NCI-H524 (cell line): ENCODE measurements at regions not wholly inside any gene's neighbourhood (a gene's known extent, or its start where the extent isn't known, plus 50 kb on each side); places are given as distances from the start of the nearest gene placed in this dataset.
A peak's percentile ranks its signal among the peaks of the same experiment; 100 is the strongest.

Experiments
- DNase-seq, 2 experiments: peaks; one replicate each; lab custom pipeline; 2025; lab: John Stamatoyannopoulos, UW

DNA sequence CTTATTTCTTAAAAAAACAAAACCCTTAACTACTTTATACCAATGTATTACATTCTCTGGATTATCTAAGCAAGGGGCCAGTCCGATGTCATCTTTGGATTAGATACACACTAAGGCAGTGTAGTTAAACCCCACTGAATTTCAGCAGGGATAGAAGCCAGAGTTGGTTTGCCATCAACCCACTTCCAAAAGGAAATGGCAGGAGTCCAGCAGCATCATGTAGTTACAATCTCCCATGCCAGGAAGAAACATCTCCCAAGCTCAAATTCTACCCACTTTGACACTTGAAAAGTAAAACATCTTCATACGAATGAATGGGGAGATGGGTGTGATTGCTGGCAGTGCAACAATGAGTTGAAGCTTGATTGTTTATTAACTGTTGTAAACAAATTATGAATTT, 203.5 kb upstream of the PLXNC1 start:
- no peak for DNase-seq

DNA sequence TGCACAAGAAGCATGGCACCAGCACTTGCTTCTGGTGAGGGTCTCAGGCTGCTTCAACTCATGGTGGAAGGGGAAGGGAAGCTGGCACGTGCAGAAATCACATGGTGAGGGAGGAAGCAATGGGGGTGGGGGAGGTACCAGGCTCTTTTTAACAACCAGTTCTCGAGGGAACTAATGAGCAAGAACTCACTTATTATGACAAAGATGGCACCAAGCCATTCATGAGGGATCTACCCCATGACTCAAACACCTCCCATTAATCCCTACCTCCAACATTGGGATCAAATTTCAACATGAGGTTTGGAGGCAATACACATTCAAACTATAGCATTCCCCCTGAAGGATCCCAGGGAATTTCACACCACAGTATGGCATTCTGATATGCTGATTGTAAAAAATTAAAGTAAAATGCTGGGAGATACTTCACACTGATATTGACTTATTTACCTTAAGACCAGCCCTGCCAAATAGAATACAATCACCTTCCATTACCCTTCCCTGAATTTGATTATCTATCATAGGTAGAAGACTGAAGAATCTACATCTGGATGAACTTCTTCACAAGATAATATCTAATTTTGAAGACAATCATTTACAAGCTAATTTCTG, 201.7 kb upstream of the PLXNC1 start:
- DNase-seq = peak in 1 of 2 experiments; percentile 3

DNA sequence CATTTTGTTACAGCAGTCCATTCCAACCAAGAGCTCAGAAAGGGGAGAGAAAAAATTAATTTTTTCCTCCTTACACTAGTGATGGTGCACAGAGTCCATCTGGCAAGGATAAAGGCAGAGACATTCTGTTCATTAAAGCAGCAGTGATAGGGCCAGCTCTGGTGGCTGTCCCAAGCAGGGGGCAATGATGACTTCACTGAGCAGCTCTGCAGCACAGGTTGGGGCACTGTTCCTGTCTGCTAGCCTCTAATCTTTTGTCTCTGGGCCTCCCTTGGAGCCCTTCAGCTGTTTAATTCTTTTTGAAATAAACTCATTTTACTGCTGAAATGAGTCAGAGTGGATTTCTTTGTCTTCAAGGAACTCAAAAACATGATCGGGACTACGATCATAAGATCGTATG, 200.9 kb upstream of the PLXNC1 start:
- no peak for DNase-seq

DNA sequence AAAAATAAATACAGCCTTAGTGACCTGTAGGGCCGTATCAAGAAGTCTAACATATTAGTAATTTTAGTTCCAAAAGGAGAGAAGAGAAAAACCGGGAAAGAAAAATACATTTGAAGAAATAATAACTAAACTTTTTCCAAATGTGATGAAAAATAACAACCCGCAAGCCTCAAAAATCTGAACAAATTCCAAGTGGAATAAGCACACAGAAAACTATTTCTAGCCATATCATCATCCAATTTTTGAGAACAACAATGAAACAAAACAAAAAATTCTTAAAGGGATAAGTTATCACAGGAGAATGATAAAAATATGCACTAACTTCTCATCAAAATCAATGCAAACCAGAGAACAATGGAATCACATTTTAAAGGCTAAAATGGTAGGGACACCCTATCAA, 198.1 kb upstream of the PLXNC1 start:
- DNase-seq = no peak

DNA sequence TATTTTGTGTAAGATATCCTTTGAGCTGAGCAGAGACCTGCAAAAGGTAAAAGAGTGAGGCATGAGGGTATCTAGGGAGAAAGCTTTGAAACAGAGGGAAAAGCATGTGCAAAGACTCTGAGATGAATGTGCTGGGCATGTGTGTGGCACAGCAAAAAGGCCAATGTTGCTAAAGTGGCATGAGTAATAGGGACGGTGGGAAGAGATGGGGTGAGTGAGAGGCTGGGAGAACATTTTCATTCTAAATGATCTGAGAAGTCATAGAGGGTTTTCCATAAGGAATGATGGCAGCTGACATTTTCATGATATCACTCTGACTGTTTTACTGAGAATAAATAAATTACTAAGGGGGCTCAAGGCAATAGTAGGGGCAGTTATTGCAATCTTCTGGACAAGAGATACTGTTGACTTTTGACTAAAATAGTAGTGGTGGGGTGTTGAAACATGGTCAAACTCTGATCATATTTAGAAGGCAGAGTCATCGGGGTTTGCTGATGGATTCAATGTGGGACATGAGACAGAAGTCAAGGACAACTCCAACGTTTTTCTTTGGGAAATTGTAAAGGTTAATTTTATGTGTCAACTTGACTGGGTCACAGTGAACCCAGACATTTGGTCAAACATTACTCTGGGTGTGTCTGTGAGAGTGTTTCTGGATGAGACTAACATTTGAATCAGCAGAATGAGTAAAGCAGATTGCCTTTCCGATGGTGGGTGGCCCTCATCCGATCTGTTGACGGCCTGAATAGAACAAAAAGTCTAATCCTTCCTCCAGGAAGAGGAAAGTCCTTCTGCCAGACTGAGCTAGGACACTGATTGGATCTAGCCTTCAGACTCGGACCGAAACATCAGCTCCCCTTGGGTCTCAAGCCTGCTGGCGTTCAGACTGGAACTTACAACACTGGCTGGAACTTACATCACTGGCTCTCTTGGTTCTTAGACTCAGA, 193.9 kb upstream of the PLXNC1 start:
- DNase-seq = no peak

DNA sequence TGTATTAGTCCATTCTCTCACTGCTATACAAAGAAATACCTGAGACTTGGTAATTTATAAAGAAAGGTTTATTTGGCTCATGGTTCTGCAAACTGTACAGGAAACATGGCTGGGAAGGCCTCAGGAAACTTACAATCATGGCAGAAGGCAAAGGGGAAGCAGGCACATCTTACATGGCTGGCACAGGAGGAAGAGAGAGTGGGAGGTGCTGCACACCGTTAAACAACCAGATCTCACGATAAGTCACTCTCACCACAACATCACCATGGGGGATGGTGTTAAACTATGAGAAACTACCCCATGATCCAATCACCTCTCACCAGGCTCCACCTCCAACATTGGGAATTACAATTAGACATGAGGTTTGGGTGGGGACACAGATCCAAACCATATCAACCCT, 191.8 kb upstream of the PLXNC1 start:
- no peak for DNase-seq

DNA sequence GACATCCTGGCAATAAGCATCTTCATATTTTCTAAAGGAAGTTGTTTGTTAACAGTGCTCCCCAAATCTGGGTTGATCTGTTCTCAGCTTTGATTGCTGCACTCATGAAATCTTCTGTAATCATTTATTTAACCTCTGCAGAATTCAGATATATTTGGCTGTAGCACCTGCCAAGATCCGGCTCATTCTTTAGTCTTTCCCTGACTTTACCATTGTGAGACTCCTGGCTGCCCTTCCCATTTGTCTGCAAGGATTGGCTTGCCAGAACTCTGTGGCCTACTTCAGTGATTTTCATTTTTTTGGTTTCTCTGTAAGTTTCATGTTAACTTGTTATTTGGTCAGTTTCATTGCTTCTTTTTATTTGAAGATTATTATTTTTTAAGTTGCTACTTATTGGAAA, 191.2 kb upstream of the PLXNC1 start:
- no peak for DNase-seq

DNA sequence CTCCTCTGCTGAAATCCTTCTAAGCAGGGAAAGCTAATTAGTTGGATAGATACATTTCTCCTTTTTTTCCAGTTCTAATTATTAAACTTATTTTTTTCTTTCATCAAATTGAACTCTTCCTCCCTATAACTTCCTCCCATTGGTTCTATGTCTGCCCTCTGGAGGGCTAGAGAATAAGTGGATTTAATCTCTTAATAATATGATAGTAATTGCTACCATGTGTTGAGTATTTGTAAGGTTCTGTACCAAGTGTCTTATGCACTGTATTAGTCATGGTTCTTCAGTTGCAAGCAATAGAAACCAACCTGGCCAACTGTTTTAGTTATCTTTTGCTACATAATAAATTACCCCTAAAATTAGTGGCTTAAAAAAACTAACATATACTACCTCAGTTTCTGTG, 190.5 kb upstream of the PLXNC1 start:
- DNase-seq = peak in 1 of 2 experiments; percentile 8

DNA sequence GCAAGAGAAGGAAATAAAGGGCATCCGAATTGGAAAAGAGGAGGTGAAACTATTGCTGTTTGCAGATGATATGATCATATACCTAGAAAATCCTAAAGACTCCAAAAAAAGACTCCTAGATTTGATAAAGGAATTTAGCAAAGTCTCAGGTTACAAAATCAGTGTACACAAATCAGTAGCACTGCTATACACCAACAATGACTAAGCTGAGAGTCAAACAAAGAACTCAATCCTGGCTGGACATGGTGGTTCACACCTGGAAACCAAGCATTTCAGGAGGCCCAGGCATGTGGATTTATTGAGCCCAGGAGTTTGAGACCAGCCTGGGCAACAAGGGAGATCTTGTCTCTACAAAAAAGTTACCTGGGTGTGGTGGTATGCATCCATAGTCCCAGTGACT, 188.7 kb upstream of the PLXNC1 start:
- DNase-seq = no peak

DNA sequence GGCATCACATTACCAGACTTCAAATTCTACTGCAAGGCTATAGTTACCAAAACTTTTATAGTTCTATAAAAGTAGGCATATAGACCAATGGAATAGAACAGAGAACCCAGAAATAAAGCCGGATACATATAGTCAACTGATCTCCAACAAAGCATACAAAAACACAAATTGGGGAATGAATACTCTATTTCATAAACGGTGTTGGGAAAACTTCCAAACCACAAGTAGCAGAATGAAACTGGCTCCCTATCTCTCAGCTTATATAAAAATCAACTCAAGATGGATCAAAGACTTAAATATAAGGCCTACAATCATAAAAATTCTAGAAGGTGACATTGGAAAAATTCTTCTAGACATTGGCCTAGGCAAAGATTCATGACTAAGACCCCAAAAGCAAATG, 187.9 kb upstream of the PLXNC1 start:
- no peak for DNase-seq

DNA sequence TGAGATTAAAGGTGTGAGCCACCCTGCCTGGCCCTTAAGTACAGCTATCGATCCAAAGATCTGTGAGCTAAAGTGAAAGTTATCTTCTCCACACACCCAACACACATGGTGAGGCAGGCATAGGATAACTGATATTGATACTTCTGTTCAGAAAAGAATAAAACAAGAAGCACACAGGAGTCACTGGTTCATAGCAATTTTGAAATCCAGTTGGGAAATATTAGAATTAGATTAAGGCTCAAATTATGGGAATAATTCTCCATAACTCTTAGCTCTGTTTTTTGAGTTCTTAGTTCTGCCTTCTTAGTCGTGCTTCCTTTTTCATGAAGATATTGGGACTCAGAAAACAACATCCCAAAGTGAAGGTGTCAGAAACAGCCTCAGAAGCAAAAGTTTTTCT, 186.0 kb upstream of the PLXNC1 start:
- no peak for DNase-seq

DNA sequence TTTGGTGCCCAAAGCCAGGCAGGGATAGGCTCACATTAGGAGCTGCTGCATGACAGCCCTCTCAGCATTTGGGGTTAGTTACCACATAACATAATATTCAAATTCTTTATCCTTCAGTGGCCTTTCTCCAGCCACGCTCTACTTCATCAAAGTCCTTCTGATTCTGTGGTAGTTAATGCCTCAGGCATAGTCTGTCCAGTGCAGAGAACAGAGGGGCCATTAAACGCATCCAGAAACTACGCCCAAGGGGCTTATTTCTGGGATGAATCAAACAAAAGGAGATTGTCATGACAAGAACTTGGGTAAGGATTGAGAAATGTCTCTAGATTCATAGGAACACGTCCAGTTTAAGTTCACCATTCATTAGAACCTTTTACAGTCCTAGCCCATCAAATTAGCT, 183.4 kb upstream of the PLXNC1 start:
- no peak for DNase-seq

DNA sequence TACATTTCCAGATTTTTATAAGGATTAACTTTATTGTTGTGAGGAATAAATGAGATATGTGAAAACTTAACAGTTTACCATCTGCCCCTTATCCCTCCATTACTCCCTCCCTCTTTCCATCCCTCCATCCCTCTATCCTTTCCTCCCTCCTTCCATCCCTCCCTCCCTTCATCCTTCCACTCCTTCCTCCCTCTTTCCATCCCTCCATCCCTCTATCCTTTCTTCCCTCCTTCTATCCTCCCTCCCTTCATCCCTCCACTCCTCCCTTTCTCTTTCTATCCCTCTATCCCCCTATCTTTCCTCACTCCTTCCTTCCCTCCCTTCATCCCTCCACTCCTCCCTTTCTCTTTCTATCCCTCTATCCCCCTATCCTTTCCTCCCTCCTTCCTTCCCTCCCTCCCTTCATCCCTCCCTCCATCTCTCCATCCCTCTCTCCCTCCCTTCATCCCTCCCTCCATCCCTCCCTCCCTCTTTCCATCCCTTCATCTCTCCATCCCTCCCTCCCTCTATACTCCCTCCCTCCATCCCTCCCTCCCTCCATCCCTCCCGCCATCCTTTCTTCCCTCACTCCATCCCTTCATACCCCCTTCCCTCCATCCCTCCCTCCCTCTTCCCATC, 181.8 kb upstream of the PLXNC1 start:
- no peak for DNase-seq

DNA sequence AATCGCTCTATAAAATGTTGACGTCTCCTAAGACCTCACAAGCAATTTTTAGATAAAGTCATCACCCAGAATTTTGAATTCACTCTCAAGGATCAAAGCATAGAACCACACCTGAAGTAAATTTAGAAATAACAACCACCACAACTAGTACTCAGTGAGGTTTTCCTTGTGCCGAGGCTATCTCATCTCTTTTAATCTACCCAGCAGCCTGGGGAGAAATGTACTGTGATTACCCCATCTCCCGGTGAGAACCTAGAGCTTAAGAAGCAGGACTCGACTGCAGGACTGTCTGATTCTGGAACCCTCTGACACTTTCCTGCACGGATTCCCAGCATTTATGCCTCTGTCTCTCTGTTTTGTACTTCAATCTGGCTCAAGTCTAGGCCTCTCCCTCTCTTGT, 180.9 kb upstream of the PLXNC1 start:
- DNase-seq = no peak

DNA sequence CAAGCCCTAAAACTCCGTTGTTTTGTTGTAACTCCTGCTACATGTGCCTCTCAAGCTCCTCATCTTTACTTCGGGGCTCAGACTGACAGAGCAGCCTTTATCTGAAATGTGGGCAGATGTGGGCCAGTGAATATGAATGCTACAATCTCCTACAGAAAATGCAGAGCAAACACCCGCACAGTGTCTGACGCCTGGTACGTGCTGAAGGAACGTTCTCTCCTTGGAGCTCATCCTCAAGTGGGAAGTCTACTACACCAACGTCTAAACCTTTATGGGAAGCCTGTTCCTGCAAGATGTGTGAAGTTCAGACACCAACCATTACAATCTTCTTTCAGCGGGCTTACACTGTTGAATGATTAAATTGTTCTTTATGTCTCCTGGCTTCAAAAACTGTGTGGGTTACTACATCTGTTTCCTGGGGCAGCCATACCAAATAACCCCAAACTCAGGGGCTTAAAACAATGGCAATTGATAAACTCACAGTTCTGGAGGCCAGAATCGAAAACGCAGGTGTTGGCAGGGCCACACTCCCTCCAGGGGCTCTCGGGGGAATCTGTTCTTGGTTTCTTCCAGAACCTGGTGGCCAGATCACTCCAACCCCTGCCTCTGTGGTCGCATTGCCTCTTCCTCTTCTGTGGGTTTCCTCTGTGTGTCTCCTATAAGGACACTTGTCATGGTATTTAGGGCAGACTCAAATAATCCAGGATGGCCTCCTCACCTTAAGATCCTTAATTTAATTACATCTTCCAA, 179.7 kb upstream of the PLXNC1 start:
- no peak for DNase-seq

DNA sequence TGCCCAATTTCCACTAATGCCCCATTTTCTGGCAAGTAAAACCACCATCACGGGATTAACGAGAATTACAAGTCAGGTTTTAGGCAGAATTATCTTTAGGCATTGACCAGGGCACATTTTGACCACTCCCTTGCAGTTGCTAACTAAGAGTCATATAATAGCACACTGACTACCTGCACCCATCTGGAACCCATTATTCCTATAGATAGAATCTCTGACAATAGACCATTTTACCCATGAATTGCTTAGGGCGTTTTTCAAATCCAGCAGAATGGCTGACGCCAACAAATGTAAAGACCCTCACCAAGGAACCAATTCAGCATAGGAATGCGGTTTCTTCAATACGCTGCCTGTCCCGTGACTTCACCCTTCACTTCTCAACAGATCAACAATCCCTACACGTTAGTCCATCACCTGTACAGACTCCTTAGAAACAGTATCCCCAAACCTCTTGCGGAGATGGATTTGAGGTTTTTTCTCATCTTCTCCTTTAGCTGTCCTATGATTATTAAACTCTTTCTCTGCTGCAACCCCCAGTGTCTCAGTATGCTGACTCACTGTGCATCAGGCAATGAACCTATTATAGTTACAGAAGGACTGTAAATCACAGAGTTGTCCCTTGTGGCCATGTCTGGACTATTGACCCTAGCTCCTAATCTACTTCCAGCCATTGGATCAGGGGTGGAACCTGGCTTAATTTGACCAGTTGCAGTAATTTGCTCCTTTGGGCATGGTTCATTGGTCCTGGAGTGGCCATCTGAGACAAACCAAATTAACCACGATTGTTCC, 177.3 kb upstream of the PLXNC1 start:
- DNase-seq = no peak

DNA sequence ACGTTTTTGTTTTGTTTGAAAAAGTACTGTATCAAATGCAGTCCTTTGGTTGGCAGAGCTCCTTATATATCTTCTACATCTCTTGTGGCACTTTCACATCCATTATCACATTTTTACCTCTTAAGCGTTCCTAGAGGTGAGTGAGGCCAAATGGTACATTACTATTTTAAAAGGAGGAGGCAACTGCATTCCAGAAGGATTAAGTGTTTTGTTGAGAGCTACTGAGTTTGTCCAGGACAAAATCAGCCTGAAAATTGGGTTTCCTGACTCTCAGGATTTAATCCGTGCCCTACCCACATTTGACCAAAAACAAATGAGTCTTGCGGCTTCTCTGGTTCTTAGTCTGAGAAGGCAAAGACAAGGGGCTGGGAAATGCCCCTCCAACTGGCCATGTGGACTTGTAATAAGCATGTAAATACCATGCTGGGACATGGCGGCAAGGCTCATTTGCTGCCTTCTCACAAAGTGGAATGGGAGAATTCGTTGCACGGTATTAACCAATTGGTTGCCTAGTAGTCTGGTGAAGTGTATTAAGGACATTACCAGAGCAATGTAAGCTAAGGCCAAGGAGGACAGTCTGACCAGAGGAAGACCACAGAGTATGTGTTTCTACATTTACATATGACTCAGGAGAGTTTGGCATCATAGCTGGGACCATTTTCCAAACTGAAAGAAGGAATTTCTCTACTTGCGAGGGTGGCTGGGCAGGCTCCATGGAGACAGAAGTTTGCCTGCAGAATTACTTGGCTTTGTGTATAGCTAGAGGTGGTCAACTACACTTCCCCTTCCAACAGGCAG, 175.8 kb upstream of the PLXNC1 start:
- no peak for DNase-seq

DNA sequence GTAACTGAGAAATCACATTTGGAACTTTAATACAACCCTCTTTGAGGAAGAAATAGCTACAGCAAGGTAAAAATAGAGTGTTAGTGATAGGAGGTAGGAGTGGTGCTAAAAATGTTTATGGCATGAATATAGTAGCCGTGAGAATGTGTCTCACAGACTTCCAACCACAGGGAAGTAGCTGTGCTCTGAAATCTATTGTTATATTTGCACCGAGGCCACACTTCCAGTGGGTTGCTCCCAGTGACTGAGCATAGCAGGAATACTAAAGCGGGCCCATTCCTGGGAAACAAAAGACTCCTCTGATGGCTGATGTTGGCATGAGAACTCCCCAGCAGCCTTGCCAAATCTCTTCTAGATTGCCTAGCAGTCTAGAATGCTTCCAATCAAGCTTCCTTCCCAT, 174.1 kb upstream of the PLXNC1 start:
- DNase-seq = no peak

DNA sequence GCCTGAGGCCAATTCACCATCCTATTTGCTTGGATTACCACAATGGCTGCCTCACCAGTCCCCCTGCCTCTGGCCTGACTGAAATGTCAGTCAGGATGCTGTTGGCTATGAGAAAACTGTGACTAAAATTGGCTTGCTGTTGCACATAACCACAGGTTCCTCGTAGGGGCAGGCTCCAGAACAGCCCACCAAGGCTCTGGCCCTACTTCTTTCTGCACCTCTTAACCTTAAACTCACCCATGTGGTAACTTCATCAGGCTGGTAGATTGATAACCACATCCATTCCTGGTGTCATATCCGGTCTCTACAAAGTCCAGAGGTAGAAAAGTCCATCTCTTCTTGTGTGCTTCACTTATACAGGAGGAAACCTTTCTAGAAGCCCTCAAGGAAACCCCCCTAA, 172.4 kb upstream of the PLXNC1 start:
- DNase-seq = no peak

DNA sequence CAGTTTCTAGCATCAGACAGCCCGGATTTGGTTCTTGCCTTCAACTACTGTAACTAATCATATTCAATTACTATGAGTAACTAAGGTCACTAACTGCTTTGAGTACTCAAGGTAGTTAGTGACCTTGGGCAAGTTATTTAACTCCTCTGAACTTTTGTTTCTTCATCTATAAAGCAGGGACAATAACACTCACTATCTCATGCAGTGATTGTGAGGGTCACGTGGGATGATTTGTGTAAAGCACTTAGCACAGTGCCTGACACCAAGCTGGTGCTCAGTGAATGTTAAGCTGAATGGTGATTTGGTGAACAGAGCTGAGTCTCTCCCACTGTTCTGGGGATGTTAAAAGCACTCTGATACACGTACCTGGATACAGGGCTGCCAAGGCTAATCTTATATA, 171.3 kb upstream of the PLXNC1 start:
- no peak for DNase-seq

DNA sequence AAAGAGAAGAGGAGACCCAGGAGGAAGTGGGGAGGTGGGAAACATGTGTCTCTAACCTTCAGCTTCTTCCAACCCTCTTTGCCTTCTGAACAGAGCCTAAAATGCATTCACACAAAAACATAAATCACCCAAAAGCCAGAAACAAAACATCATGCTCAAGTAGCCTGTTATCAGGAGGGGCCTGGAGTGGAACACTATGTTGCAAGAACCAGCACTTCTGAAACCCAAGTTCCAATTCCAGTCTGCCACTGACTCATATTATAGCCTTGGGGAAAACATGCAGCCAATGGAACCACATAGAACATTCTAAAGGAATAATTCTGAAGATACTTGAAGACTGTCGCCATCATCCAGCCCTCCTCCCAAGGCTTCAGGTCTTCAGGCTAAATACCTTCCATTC, 169.8 kb upstream of the PLXNC1 start:
- no peak for DNase-seq
